Loucy (cell line): ENCODE measurements at regions not wholly inside any gene's neighbourhood (a gene's known extent, or its start where the extent isn't known, plus 50 kb on each side); places are given as distances from the start of the nearest gene placed in this dataset.

Source experiments
- H2AFZ ChIP-seq: fragments of 200-600 bp; sonication (generic); 2 replicates; pipeline ENCODE4 v1.6.0; 2016; ENCODE audit warnings: antibody characterized with exemption, mild to moderate bottlenecking, low read length, moderate library complexity
- H3F3A ChIP-seq: fragments of 200-600 bp; 2 replicates; pipeline ENCODE4 v1.6.0; 2016; ENCODE audit warnings: antibody characterized with exemption, low read depth, mild to moderate bottlenecking
- H3K27me3 ChIP-seq: fragments of 200-600 bp; sonication (generic); 2 replicates; pipeline ENCODE4 v1.6.1; 2014; ENCODE audit warnings: low read length, mild to moderate bottlenecking; ENCODE audit not compliant: insufficient read depth, poor library complexity, severe bottlenecking
- H3K36me3 ChIP-seq: fragments of 200-600 bp; sonication (generic); 2 replicates; pipeline ENCODE4 v1.6.1; 2016; ENCODE audit warnings: low read length; ENCODE audit not compliant: insufficient read depth
- H3K4me1 ChIP-seq: fragments of 200-600 bp; sonication (generic); 2 replicates; pipeline ENCODE4 v1.5.1; 2014; ENCODE audit warnings: low read length, mild to moderate bottlenecking; ENCODE audit not compliant: insufficient read depth, poor library complexity, severe bottlenecking
- H3K4me2 ChIP-seq: fragments of 200-600 bp; sonication (generic); 2 replicates; pipeline ENCODE4 v1.6.0; 2014; ENCODE audit warnings: antibody characterized with exemption, low read length, low read depth, mild to moderate bottlenecking; ENCODE audit not compliant: poor library complexity, severe bottlenecking
- H3K4me3 ChIP-seq: fragments of 200-600 bp; sonication (generic); 2 replicates; pipeline ENCODE4 v1.5.1; 2014; ENCODE audit warnings: low read length, mild to moderate bottlenecking, mixed read lengths; ENCODE audit not compliant: poor library complexity, severe bottlenecking
- H3K79me2 ChIP-seq: fragments of 200-600 bp; sonication (generic); 2 replicates; pipeline ENCODE4 v1.6.1; 2014; ENCODE audit warnings: low read length; ENCODE audit not compliant: insufficient read depth
- H3K9ac ChIP-seq: fragments of 200-600 bp; sonication (generic); 2 replicates; pipeline ENCODE4 v1.6.0; 2014; ENCODE audit warnings: mild to moderate bottlenecking, low read depth, low read length, moderate library complexity; ENCODE audit not compliant: poor library complexity, severe bottlenecking
- H3K9me2 ChIP-seq: fragments of 200-600 bp; sonication (generic); replicated peaks from 2 replicates; pipeline ENCODE4 v1.6.1; 2016; ENCODE audit warnings: low read depth, low read length, mixed read lengths
- H3K9me3 ChIP-seq: fragments of 200-600 bp; sonication (generic); 2 replicates; pipeline ENCODE4 v1.6.1; 2014; ENCODE audit warnings: mild to moderate bottlenecking, antibody characterized with exemption, low read length, low read depth; ENCODE audit not compliant: insufficient read depth
- H4K20me1 ChIP-seq: fragments of 200-600 bp; sonication (generic); 2 replicates; pipeline ENCODE4 v1.6.0; 2014; ENCODE audit warnings: antibody characterized with exemption, low read length, mild to moderate bottlenecking; ENCODE audit not compliant: insufficient read depth, poor library complexity, severe bottlenecking
- CTCF ChIP-seq: fragments of 200-600 bp; sonication (generic); conservative IDR thresholded peaks from 2 replicates; pipeline ENCODE4 v1.5.1; 2014; ENCODE audit warnings: mild to moderate bottlenecking, antibody characterized with exemption, low read length
- EZH2phosphoT487 ChIP-seq: fragments of 200-600 bp; IDR thresholded peaks from 2 replicates; pipeline ENCODE4 v1.6.1; 2018; ENCODE audit warnings: antibody characterized with exemption, mild to moderate bottlenecking, moderate library complexity, borderline replicate concordance

- H4K20me1 ChIP-seq, result no peaks in the 10 kb centered on the region
- H3K4me3 ChIP-seq, result no peak overlapping the region
- H3K36me3 ChIP-seq, result no peaks in the 10 kb centered on the region
- no peaks in the 10 kb centered on the region for H3F3A ChIP-seq
- H3K4me2 ChIP-seq, result no peak overlapping the region
- no peaks in the 10 kb centered on the region for H3K4me1 ChIP-seq
- H3K9me3 ChIP-seq, result no peaks in the 10 kb centered on the region
- no peak overlapping the region for H3K9ac ChIP-seq
- H3K79me2 ChIP-seq, result no peaks in the 10 kb centered on the region
- TF ChIP-seq EZH2phosphoT487 (no peak), CTCF (no peak)
- H3K27me3 ChIP-seq, result no peaks in the 10 kb centered on the region
- H3K9me2 ChIP-seq, result no peaks in the 10 kb centered on the region
- no peak overlapping the region for H2AFZ ChIP-seq
These were observed 1024.2 kb downstream of the CDH9 start for GRCh38 chr5:26014206-26014605.

- TF ChIP-seq CTCF (no peak), EZH2phosphoT487 (no peak)
- H3K9ac ChIP-seq, result no peak overlapping the region
These were observed 1026.3 kb downstream of the CDH9 start for GRCh38 chr5:26012078-26012477.

GRCh38 chr5:26009742-26010141, 1028.6 kb downstream of the CDH9 start:
- Histone ChIP-seq H3K9me2 (no peaks in the 10 kb centered on the region), H3K9ac (no peak overlapping the region), H3K9me3 (no peaks in the 10 kb centered on the region), H3F3A (no peaks in the 10 kb centered on the region), H3K4me1 (no peaks in the 10 kb centered on the region), H3K4me2 (no peak overlapping the region), H3K27me3 (no peaks in the 10 kb centered on the region), H2AFZ (no peak overlapping the region), H3K36me3 (no peaks in the 10 kb centered on the region), H3K4me3 (no peak overlapping the region), H4K20me1 (no peaks in the 10 kb centered on the region), H3K79me2 (no peaks in the 10 kb centered on the region)
- TF ChIP-seq EZH2phosphoT487 (no peak), CTCF (no peak)

More at GRCh38 chr5:26012078-26012477, 1026.3 kb downstream of the CDH9 start:
- Histone ChIP-seq H3K9me3 (no peaks in the 10 kb centered on the region), H3K4me3 (no peak overlapping the region), H3F3A (no peaks in the 10 kb centered on the region), H3K36me3 (no peaks in the 10 kb centered on the region), H3K4me2 (no peak overlapping the region), H2AFZ (no peak overlapping the region), H3K9me2 (no peaks in the 10 kb centered on the region), H3K4me1 (no peaks in the 10 kb centered on the region), H3K79me2 (no peaks in the 10 kb centered on the region), H3K27me3 (no peaks in the 10 kb centered on the region), H4K20me1 (no peaks in the 10 kb centered on the region)
